CD4-positive, alpha-beta T cell (primary cell): ENCODE measurements at regions not wholly inside any gene's neighbourhood (a gene's known extent, or its start where the extent isn't known, plus 50 kb on each side); places are given as distances from the start of the nearest gene placed in this dataset.

Experiments
- ATAC-seq: fragments of 200-7000 bp; cut with Tn5 transposase; one replicate; pipeline ENCODE4 v1.10.0; 2022; ENCODE audit warnings: mild to moderate bottlenecking; ENCODE audit not compliant: poor library complexity
- CTCF ChIA-PET: fragments of 350-600 bp; sonication (Branson Sonifier 250); formaldehyde crosslinking; loops from one replicate; lab custom pipeline; 2021; ENCODE audit warnings: antibody characterized with exemption, inconsistent platforms; lab: Charles Lee
- POLR2A ChIA-PET: fragments of 350-600 bp; sonication (Branson Sonifier 250); formaldehyde crosslinking; loops from one replicate; lab custom pipeline; 2021; ENCODE audit warnings: antibody characterized with exemption, inconsistent platforms; lab: Charles Lee
- DNase-seq, 14 experiments: peaks; one replicate each; pipeline ENCODE4 v3.0.0-alpha.2; 2013 to 2020; ENCODE audit warnings: mixed read lengths in 2 of 14
- H3K27ac ChIP-seq, 2 donors: one replicate each; pipeline versions ENCODE4 v1.5.1 to v1.7.0; 2013; ENCODE audit warnings: low read length in 2 of 2, low read depth in 1 of 2, mild to moderate bottlenecking in 1 of 2
- H3K27me3 ChIP-seq, 2 experiments: 1 replicate in 1 of 2; 2 replicates in 1 of 2; pipeline versions ENCODE4 v1.6.1 to v1.7.0; 2013; ENCODE audit warnings: low read length in 2 of 2, control low read depth in 1 of 2, mild to moderate bottlenecking in 1 of 2, moderate library complexity in 1 of 2; ENCODE audit not compliant: insufficient read depth in 2 of 2, control insufficient read depth in 1 of 2
- H3K36me3 ChIP-seq: one replicate; pipeline ENCODE4 v1.6.1; 2013; ENCODE audit warnings: low read length, control low read depth; ENCODE audit not compliant: insufficient read depth
- H3K4me1 ChIP-seq: one replicate; pipeline ENCODE4 v1.6.1; 2013; ENCODE audit warnings: low read length, control low read depth; ENCODE audit not compliant: insufficient read depth
- H3K4me3 ChIP-seq: one replicate; pipeline ENCODE4 v1.5.1; 2013; ENCODE audit warnings: mild to moderate bottlenecking, low read length, moderate library complexity
- H3K9me3 ChIP-seq, 2 experiments: 1 replicate in 1 of 2; 2 replicates in 1 of 2; pipeline versions ENCODE4 v1.6.1 to v1.7.0; 2013; ENCODE audit warnings: low read length in 2 of 2, mild to moderate bottlenecking in 2 of 2, control low read depth in 1 of 2, moderate library complexity in 1 of 2; ENCODE audit not compliant: control insufficient read depth in 1 of 2, insufficient read depth in 1 of 2
- H3K27ac Mint-ChIP-seq: one replicate; pipeline ENCODE4 v1.8.0; 2020; ENCODE audit warnings: mixed read lengths
- H3K27me3 Mint-ChIP-seq: one replicate; pipeline ENCODE4 v1.8.0; 2021; ENCODE audit warnings: mixed read lengths
- H3K36me3 Mint-ChIP-seq: one replicate; pipeline ENCODE4 v1.8.0; 2021; ENCODE audit warnings: low read depth, mixed read lengths
- H3K4me1 Mint-ChIP-seq: one replicate; pipeline ENCODE4 v1.8.0; 2021; ENCODE audit warnings: low read depth, mixed read lengths
- H3K4me3 Mint-ChIP-seq: one replicate; pipeline ENCODE4 v1.8.0; 2020; ENCODE audit warnings: mild to moderate bottlenecking, mixed read lengths
- H3K9me3 Mint-ChIP-seq: one replicate; pipeline ENCODE4 v1.8.0; 2020; ENCODE audit warnings: mixed read lengths
- intact Hi-C, 2 experiments: fragments of 100-400 bp; cut with DNase I in 1 of 2; cut with micrococcal nuclease in 1 of 2; formaldehyde crosslinking; loops; one replicate each; pipeline versions ENCODE4 v1.15.1 to v1.9.0; 2023 to 2025; cut with DNase I, micrococcal nuclease
- TF ChIP-seq, protein P1 (sequence below): fragments of 200-600 bp; IDR thresholded peaks from one replicate; pipeline ENCODE4 v1.8.0; 2022; ENCODE audit warnings: antibody characterized with exemption, mild to moderate bottlenecking

DNA sequence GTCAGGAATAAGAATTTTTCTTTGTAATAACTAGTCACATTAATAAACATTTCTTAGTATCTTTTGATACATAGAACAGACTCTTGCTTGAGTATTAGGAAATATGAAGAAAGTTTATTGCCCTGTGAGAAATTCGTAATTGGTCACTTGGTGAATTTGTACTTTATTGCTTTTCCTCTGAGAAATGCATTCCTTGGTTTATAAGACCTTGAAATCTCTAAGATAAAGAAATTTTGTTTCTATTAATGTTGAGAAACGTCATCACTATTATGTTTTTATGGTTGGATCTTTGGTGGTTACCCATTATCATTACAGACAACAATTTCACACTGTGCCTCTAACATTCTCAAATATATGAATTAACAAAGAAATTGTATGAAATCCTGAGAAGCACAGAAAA lies 652.0 kb upstream of the NECTIN3 start:
- Mint-ChIP-seq H3K4me3 (no peak overlapping the region), H3K27me3 (peaks cover 5% of the 10 kb centered on the region), H3K4me1 (no peaks in the 10 kb centered on the region), H3K36me3 (no peaks in the 10 kb centered on the region), H3K27ac (no peak overlapping the region), H3K9me3 (no peaks in the 10 kb centered on the region)
- CTCF ChIA-PET, result no interaction called here
- Histone ChIP-seq H3K27me3 (no peaks in the 10 kb centered on the region), H3K4me1 (no peaks in the 10 kb centered on the region), H3K36me3 (no peaks in the 10 kb centered on the region), H3K27ac (no peak overlapping the region), H3K4me3 (no peak overlapping the region), H3K9me3 (no peaks in the 10 kb centered on the region)
- ATAC-seq (no peak), DNase-seq (no peak)
- POLR2A ChIA-PET, result no interaction called here
- intact Hi-C loops, result no loop called here
- TF ChIP-seq, protein P1, sequence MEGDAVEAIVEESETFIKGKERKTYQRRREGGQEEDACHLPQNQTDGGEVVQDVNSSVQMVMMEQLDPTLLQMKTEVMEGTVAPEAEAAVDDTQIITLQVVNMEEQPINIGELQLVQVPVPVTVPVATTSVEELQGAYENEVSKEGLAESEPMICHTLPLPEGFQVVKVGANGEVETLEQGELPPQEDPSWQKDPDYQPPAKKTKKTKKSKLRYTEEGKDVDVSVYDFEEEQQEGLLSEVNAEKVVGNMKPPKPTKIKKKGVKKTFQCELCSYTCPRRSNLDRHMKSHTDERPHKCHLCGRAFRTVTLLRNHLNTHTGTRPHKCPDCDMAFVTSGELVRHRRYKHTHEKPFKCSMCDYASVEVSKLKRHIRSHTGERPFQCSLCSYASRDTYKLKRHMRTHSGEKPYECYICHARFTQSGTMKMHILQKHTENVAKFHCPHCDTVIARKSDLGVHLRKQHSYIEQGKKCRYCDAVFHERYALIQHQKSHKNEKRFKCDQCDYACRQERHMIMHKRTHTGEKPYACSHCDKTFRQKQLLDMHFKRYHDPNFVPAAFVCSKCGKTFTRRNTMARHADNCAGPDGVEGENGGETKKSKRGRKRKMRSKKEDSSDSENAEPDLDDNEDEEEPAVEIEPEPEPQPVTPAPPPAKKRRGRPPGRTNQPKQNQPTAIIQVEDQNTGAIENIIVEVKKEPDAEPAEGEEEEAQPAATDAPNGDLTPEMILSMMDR, result no peak

DNA sequence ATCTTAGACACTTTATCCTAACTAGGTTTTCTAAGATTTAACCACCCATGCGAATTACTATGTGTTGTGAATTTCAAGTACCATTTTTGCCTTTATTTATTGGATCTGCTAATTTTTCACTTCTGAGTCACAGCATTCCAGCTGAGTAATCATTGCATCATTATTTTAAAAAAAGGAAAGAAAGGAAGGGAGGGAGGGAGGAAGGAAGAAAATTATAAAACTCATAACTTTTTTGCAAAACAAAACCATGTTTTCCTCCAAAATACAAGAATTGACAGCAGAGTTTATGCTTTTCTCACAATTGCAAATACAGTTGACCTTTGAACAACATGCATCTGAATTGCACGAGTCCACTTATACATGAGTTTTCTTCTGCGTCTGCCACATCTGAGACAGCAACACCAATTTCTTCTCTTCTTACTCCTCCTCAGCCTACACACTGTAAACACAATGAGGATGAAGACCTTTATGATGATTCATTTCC lies 651.4 kb upstream of the NECTIN3 start:
- TF ChIP-seq, protein P1, result no peak
- intact Hi-C loops, result no loop called here
- Histone ChIP-seq H3K9me3 (no peaks in the 10 kb centered on the region), H3K27me3 (no peaks in the 10 kb centered on the region), H3K36me3 (no peaks in the 10 kb centered on the region), H3K27ac (no peak overlapping the region), H3K4me3 (no peak overlapping the region), H3K4me1 (no peaks in the 10 kb centered on the region)
- DNase-seq (no peak), ATAC-seq (no peak)
- no peaks in the 10 kb centered on the region for H3K9me3 Mint-ChIP-seq
- no peak overlapping the region for H3K27ac Mint-ChIP-seq
- H3K4me1 Mint-ChIP-seq, result no peaks in the 10 kb centered on the region
- POLR2A ChIA-PET, result no interaction called here
- H3K27me3 Mint-ChIP-seq, result peaks cover 2% of the 10 kb centered on the region
- CTCF ChIA-PET, result no interaction called here
- no peaks in the 10 kb centered on the region for H3K36me3 Mint-ChIP-seq
- no peak overlapping the region for H3K4me3 Mint-ChIP-seq

DNA sequence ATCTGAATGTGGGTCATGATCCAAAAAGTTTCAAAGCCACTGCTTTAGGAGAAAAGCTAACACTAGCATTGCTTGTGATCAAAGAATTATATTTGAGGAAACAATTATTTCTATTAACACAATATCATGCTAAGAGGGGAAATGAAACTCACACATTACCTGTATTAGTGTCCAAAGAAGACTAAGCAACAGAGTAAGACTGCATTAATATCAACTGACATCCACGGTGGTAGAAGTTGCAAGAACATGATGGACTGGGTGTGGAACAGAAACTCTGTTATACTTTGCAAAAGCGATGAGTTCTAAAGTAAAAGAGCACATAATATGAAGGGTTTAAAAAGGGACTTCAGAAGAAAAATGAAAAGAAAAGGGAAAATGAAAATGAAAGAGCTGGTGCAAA lies 648.3 kb upstream of the NECTIN3 start:
- ChIA-PET POLR2A (no interaction called here), CTCF (no interaction called here)
- Mint-ChIP-seq H3K9me3 (no peaks in the 10 kb centered on the region), H3K4me3 (no peak overlapping the region), H3K27me3 (no peaks in the 10 kb centered on the region), H3K27ac (no peak overlapping the region), H3K4me1 (no peaks in the 10 kb centered on the region), H3K36me3 (no peaks in the 10 kb centered on the region)
- H3K4me1 ChIP-seq, result no peaks in the 10 kb centered on the region
- H3K4me3 ChIP-seq, result no peak overlapping the region
- intact Hi-C loops, result no loop called here
- no peaks in the 10 kb centered on the region for H3K27me3 ChIP-seq
- no peaks in the 10 kb centered on the region for H3K36me3 ChIP-seq
- H3K27ac ChIP-seq, result no peak overlapping the region
- DNase-seq (no peak), ATAC-seq (no peak)
- no peaks in the 10 kb centered on the region for H3K9me3 ChIP-seq
- TF ChIP-seq, protein P1, result no peak
